H1 (cell line): ENCODE measurements at regions not wholly inside any gene's neighbourhood (a gene's known extent, or its start where the extent isn't known, plus 50 kb on each side); places are given as distances from the start of the nearest gene placed in this dataset.

ENCODE experiments used
- CTCF ChIA-PET: fragments of 300-600 bp; sonication (Branson Sonifier 250); formaldehyde crosslinking; loops from one replicate; lab custom pipeline; 2021; ENCODE audit not compliant: partially characterized antibody; lab: Charles Lee
- POLR2A ChIA-PET: fragments of 300-600 bp; sonication (Branson Sonifier 250); formaldehyde crosslinking; loops from one replicate; lab custom pipeline; 2021; ENCODE audit warnings: inconsistent platforms; ENCODE audit not compliant: partially characterized antibody; lab: Charles Lee
- DNase-seq, 2 experiments: peaks; one replicate each; pipeline versions ENCODE4 v3.0.0 to v3.0.0-alpha.2; 2010 to 2022; ENCODE audit warnings: low spot score in 2 of 2, low read depth in 1 of 2, mixed read lengths in 1 of 2
- FAIRE-seq: peaks from 2 replicates; lab custom pipeline; 2011; peaks lifted over from hg19 to GRCh38; lab: Jason Lieb, UNC
- H2AFZ ChIP-seq: 2 replicates; pipeline ENCODE4 v1.8.1; 2012; ENCODE audit warnings: low read length, inconsistent platforms
- H2AK5ac ChIP-seq: 2 replicates; pipeline ENCODE4 v1.6.1; 2013; ENCODE audit warnings: low read depth, low read length
- H2BK120ac ChIP-seq: replicated peaks from 2 replicates; pipeline ENCODE3; 2013; ENCODE audit warnings: low read depth, low read length, inconsistent platforms
- H2BK12ac ChIP-seq: 2 replicates; pipeline ENCODE4 v1.6.1; 2013; ENCODE audit warnings: low read depth, low read length
- H2BK15ac ChIP-seq: 2 replicates; pipeline ENCODE4 v1.6.1; 2013; ENCODE audit warnings: low read length
- H2BK20ac ChIP-seq: 2 replicates; pipeline ENCODE4 v1.6.1; 2013; ENCODE audit warnings: low read length
- H2BK5ac ChIP-seq: 2 replicates; pipeline ENCODE4 v1.6.1; 2013; ENCODE audit warnings: low read depth, low read length
- H3K14ac ChIP-seq: 2 replicates; pipeline ENCODE4 v1.6.1; 2013; ENCODE audit warnings: inconsistent platforms; ENCODE audit not compliant: insufficient read length
- H3K18ac ChIP-seq: 2 replicates; pipeline ENCODE4 v1.6.1; 2013; ENCODE audit warnings: low read length; ENCODE audit errors: extremely low read depth
- H3K23ac ChIP-seq: 2 replicates; pipeline ENCODE4 v1.6.1; 2013; ENCODE audit warnings: inconsistent platforms; ENCODE audit not compliant: insufficient read length
- H3K23me2 ChIP-seq: 2 replicates; pipeline ENCODE4 v1.6.1; 2013; ENCODE audit warnings: low read depth, low read length
- H3K27ac ChIP-seq: 2 replicates; pipeline ENCODE4 v1.6.1; 2011; ENCODE audit warnings: low read depth, low read length, inconsistent platforms
- H3K27me3 ChIP-seq, 4 experiments: replicated peaks in 1 of 4; 1 replicate in 1 of 4; 2 replicates in 3 of 4; pipeline versions ENCODE4 v1.6.1 to v1.8.1; 2011 to 2013; ENCODE audit warnings: low read length in 3 of 4, mild to moderate bottlenecking in 3 of 4, inconsistent platforms in 2 of 4, mixed read lengths in 2 of 4, moderate library complexity in 1 of 4; ENCODE audit not compliant: control insufficient read depth in 3 of 4, insufficient read depth in 3 of 4; ENCODE audit errors: extremely low read depth in 1 of 4
- H3K36me3 ChIP-seq, 4 experiments: 2 replicates each; pipeline versions ENCODE4 v1.6.1 to v1.8.1; 2011 to 2013; ENCODE audit warnings: mild to moderate bottlenecking in 4 of 4, low read length in 3 of 4, moderate library complexity in 2 of 4, control low read depth in 1 of 4, inconsistent platforms in 1 of 4; ENCODE audit not compliant: insufficient read depth in 4 of 4, control insufficient read depth in 2 of 4
- H3K4ac ChIP-seq: replicated peaks from 2 replicates; pipeline ENCODE3; 2013; ENCODE audit warnings: low read length, low read depth, mixed read lengths, inconsistent platforms; ENCODE audit not compliant: insufficient read length
- H3K4me1 ChIP-seq, 4 experiments: replicated peaks in 1 of 4; 1 replicate in 1 of 4; 2 replicates in 3 of 4; pipeline versions ENCODE4 v1.6.1 to v1.8.1; 2011 to 2013; ENCODE audit warnings: low read length in 3 of 4, inconsistent platforms in 2 of 4, mixed read lengths in 1 of 4; ENCODE audit not compliant: insufficient read depth in 4 of 4, control insufficient read depth in 3 of 4
- H3K4me2 ChIP-seq, 2 experiments: 2 replicates each; pipeline versions ENCODE4 v1.6.1 to v1.8.1; 2011 to 2013; ENCODE audit warnings: low read depth in 2 of 2, low read length in 2 of 2, control low read depth in 1 of 2, inconsistent platforms in 1 of 2, mild to moderate bottlenecking in 1 of 2; ENCODE audit not compliant: insufficient read depth in 1 of 2
- H3K4me3 ChIP-seq, 4 experiments: fragments of 200-600, 300-600 bp in 1 of 4; sonication (generic), shearing (Covaris generic), sonication (Bioruptor Twin) in 1 of 4; 2 replicates each; pipeline versions ENCODE4 v1.5.1 to v1.8.1; 2011 to 2016; ENCODE audit warnings: low read length in 4 of 4, low read depth in 3 of 4, control low read depth in 2 of 4, inconsistent platforms in 2 of 4, mild to moderate bottlenecking in 2 of 4, mixed read lengths in 1 of 4, moderate library complexity in 1 of 4; ENCODE audit not compliant: insufficient read depth in 2 of 4; ENCODE audit errors: extremely low read depth in 1 of 4
- H3K56ac ChIP-seq: replicated peaks from 2 replicates; pipeline ENCODE3; 2013; ENCODE audit warnings: low read depth, mild to moderate bottlenecking, mixed read lengths, low read length, inconsistent platforms; ENCODE audit not compliant: insufficient read length
- H3K79me1 ChIP-seq: 2 replicates; pipeline ENCODE4 v1.6.1; 2013; ENCODE audit warnings: low read depth, low read length, control low read depth
- H3K79me2 ChIP-seq, 2 experiments: 2 replicates each; pipeline versions ENCODE4 v1.6.1 to v1.8.1; 2012 to 2013; ENCODE audit warnings: low read length in 2 of 2, mild to moderate bottlenecking in 2 of 2, inconsistent platforms in 1 of 2; ENCODE audit not compliant: insufficient read depth in 2 of 2, control insufficient read depth in 1 of 2
- H3K9ac ChIP-seq, 4 experiments: replicated peaks in 1 of 4; 1 replicate in 1 of 4; 2 replicates in 3 of 4; pipeline versions ENCODE4 v1.6.1 to v1.8.1; 2011 to 2013; ENCODE audit warnings: low read depth in 3 of 4, low read length in 3 of 4, control low read depth in 2 of 4, mild to moderate bottlenecking in 2 of 4, moderate library complexity in 2 of 4, inconsistent platforms in 1 of 4; ENCODE audit errors: extremely low read depth in 1 of 4
- H3K9me3 ChIP-seq, 2 experiments: 2 replicates each; pipeline versions ENCODE4 v1.6.1 to v1.8.1; 2012 to 2013; ENCODE audit warnings: mild to moderate bottlenecking in 2 of 2, moderate library complexity in 2 of 2, control low read depth in 1 of 2, inconsistent platforms in 1 of 2, low read depth in 1 of 2, low read length in 1 of 2, mixed read lengths in 1 of 2; ENCODE audit not compliant: insufficient read depth in 2 of 2
- H4K20me1 ChIP-seq, 2 experiments: replicated peaks in 1 of 2; 2 replicates each; pipeline versions ENCODE3 to v1.8.1; 2011 to 2013; ENCODE audit warnings: inconsistent platforms in 2 of 2, low read length in 2 of 2, mild to moderate bottlenecking in 1 of 2; ENCODE audit not compliant: insufficient read depth in 2 of 2, control insufficient read depth in 1 of 2
- H4K5ac ChIP-seq: 2 replicates; pipeline ENCODE4 v1.6.1; 2013; ENCODE audit warnings: low read length, low read depth, mixed read lengths, inconsistent platforms; ENCODE audit not compliant: insufficient read length
- H4K8ac ChIP-seq: 2 replicates; pipeline ENCODE4 v1.8.0; 2013; ENCODE audit warnings: mild to moderate bottlenecking, moderate library complexity, low read length, inconsistent platforms; ENCODE audit not compliant: insufficient read depth; ENCODE audit errors: extremely low read depth
- H4K91ac ChIP-seq: replicated peaks from 2 replicates; pipeline ENCODE3; 2013; ENCODE audit warnings: low read length, mixed read lengths, inconsistent platforms; ENCODE audit not compliant: insufficient read length
- KDM1A ChIP-seq: fragments of 200-600, 300-600 bp; sonication (generic); IDR thresholded peaks from 2 replicates; pipeline ENCODE4 v1.7.1; 2016; ENCODE audit warnings: mild to moderate bottlenecking, low read length, borderline replicate concordance
- WGBS, 2 experiments: shearing (Covaris generic) in 1 of 2; methylation state at CpG; one replicate each; pipeline versions ENCODE4 v1.1.6 to v1.1.7; 2013 to 2015; ENCODE audit warnings: low lambda C conversion rate in 2 of 2, mixed read lengths in 2 of 2, inconsistent platforms in 1 of 2, low coverage in 1 of 2, missing lambda C conversion rate in 1 of 2; ENCODE audit not compliant: insufficient replicate concordance in 2 of 2, insufficient coverage in 1 of 2, insufficient read length in 1 of 2; ENCODE audit errors: extremely low coverage in 1 of 2, missing lambda C conversion rate in 1 of 2; 5-methylcytosine and 5-hydroxymethylcytosine counted together

DNA sequence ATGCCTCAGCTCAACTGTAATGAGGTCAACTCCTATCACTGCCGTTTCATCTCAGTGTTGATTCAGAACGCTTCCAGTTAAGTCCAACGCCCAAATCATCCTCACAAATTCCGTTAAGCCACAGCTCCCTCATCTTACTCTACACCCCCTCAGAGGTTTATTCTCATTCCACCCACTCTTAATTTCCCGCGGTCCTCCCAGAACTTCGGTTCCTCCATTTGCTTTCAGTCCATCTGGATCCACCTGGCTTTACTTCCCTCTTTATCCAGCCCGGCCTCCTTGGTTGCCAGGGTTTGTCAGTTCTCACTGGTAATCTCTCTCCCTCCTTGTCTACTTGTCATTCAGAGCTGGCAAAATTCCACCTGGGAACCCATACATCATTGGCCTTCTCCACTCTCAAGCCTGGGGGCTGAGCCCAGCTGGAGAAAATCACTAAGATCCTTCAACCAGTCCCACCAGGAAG lies 51.3 kb upstream of the RUNX1 start:
- H4K5ac ChIP-seq: no peak overlapping the region
- H3K14ac ChIP-seq: no peak overlapping the region
- ChIA-PET POLR2A (no interaction called here), CTCF (interaction anchor here (1.8 kb wide), 1 partner anchor 19 kb away, joined by 4 read pairs; no protein-coding TSS in a partner anchor)
- no peak overlapping the region for H2BK12ac ChIP-seq
- H3K36me3 ChIP-seq: no peaks in the 10 kb centered on the region
- H3K79me1 ChIP-seq: no peaks in the 10 kb centered on the region
- no peak for TF ChIP-seq KDM1A
- WGBS, 2 experiments: 96% methylated on average over 8 of the region's 8 CpGs; no CpG with 5 or more reads in 1 of the 2 experiments
- no peaks in the 10 kb centered on the region for H3K4me1 ChIP-seq
- H4K8ac ChIP-seq: no peak overlapping the region
- no peak overlapping the region for H3K27ac ChIP-seq
- H2BK15ac ChIP-seq: no peak overlapping the region
- H3K4me2 ChIP-seq: no peak overlapping the region
- no peak overlapping the region for H4K91ac ChIP-seq
- FAIRE-seq: no peak
- no peak overlapping the region for H2AFZ ChIP-seq
- no peak overlapping the region for H3K18ac ChIP-seq
- no peak overlapping the region for H2BK20ac ChIP-seq
- no peaks in the 10 kb centered on the region for H3K9me3 ChIP-seq
- no peak overlapping the region for H2AK5ac ChIP-seq
- H4K20me1 ChIP-seq: no peaks in the 10 kb centered on the region
- DNase-seq: no peak
- no peak overlapping the region for H3K4me3 ChIP-seq
- H3K27me3 ChIP-seq: no peaks in the 10 kb centered on the region
- H2BK120ac ChIP-seq: no peak overlapping the region
- H3K23ac ChIP-seq: no peak overlapping the region
- H3K4ac ChIP-seq: no peak overlapping the region
- H3K9ac ChIP-seq: no peak overlapping the region
- H3K56ac ChIP-seq: no peak overlapping the region
- H2BK5ac ChIP-seq: no peak overlapping the region
- H3K79me2 ChIP-seq: no peaks in the 10 kb centered on the region
- H3K23me2 ChIP-seq: no peaks in the 10 kb centered on the region
